Kidney epithelial cell (primary cell): ENCODE measurements at regions not wholly inside any gene's neighbourhood (a gene's known extent, or its start where the extent isn't known, plus 50 kb on each side); places are given as distances from the start of the nearest gene placed in this dataset.

Experiments used
- DNase-seq: peaks from one replicate; pipeline ENCODE4 v3.0.0-alpha.2; 2010; ENCODE audit warnings: low read depth
- H3K27me3 ChIP-seq: 2 replicates; pipeline ENCODE4 v1.6.0; 2011; ENCODE audit warnings: low read length; ENCODE audit not compliant: control insufficient read depth, insufficient read depth
- H3K36me3 ChIP-seq: 2 replicates; pipeline ENCODE4 v1.5.1; 2011; ENCODE audit warnings: low read length; ENCODE audit not compliant: control insufficient read depth, insufficient read depth
- H3K4me3 ChIP-seq: 2 replicates; pipeline ENCODE4 v1.5.1; 2011; ENCODE audit warnings: low read depth, mild to moderate bottlenecking, control low read depth, low read length
- TF ChIP-seq, protein P1 (sequence below): IDR thresholded peaks from 2 replicates; pipeline ENCODE4 v1.5.1; 2011; ENCODE audit warnings: mild to moderate bottlenecking, moderate library complexity, low read length, control low read depth, inconsistent platforms; ENCODE audit not compliant: insufficient read depth, poor library complexity, severe bottlenecking

DNA sequence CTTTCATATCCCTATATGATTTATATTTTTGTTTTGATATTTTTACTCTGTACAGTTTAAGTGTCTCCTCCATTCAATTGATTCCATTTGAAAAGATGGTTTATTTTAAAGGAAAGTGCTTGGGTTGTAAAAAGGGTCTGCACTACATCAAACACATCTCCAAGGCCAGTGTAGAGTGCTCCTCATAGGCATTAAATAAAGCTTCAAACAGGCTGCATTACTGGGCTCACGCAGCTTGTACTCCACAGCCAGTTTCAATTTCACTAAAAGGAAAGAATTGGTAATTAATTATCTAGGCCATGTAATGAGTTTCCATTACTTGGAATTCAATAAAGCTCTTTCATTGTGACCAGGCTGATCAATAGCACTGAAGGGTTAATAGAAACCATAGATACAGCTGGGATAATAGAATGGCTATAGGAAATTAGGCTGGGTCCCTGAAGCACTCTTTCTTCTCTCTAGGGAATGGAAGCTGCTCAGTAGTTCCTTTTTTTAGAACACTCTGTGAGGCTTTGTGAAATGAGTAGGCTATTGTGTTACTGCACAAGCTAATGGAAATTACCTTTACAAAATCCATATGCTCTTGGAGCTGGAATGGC lies 442.2 kb downstream of the RNF144B start:
- Histone ChIP-seq H3K36me3 (no peaks in the 10 kb centered on the region), H3K4me3 (no peak overlapping the region), H3K27me3 (no peaks in the 10 kb centered on the region)
- no peak for DNase-seq
- TF ChIP-seq, protein P1, sequence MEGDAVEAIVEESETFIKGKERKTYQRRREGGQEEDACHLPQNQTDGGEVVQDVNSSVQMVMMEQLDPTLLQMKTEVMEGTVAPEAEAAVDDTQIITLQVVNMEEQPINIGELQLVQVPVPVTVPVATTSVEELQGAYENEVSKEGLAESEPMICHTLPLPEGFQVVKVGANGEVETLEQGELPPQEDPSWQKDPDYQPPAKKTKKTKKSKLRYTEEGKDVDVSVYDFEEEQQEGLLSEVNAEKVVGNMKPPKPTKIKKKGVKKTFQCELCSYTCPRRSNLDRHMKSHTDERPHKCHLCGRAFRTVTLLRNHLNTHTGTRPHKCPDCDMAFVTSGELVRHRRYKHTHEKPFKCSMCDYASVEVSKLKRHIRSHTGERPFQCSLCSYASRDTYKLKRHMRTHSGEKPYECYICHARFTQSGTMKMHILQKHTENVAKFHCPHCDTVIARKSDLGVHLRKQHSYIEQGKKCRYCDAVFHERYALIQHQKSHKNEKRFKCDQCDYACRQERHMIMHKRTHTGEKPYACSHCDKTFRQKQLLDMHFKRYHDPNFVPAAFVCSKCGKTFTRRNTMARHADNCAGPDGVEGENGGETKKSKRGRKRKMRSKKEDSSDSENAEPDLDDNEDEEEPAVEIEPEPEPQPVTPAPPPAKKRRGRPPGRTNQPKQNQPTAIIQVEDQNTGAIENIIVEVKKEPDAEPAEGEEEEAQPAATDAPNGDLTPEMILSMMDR = no peak

DNA sequence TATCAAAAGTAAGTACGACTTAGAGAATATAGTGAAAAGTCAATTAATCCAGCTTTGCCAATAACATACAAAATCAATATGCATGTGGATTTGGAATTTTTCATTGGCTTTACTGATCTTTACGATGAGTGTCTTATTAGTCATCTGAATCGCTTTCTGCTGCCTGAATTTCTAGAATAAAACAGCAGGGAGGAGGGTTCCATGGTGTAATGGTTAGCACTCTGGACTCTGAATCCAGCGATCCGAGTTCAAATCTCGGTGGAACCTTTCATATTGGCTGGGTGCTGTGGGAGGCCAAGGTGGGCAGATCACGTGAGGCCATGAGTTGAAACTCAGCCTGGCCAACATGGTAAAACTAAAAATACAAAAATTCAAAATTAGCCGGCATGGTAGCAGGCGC lies 448.8 kb downstream of the RNF144B start:
- no peaks in the 10 kb centered on the region for H3K36me3 ChIP-seq
- H3K27me3 ChIP-seq = no peaks in the 10 kb centered on the region
- no peak for DNase-seq
- TF ChIP-seq, protein P1 = no peak
- no peak overlapping the region for H3K4me3 ChIP-seq

DNA sequence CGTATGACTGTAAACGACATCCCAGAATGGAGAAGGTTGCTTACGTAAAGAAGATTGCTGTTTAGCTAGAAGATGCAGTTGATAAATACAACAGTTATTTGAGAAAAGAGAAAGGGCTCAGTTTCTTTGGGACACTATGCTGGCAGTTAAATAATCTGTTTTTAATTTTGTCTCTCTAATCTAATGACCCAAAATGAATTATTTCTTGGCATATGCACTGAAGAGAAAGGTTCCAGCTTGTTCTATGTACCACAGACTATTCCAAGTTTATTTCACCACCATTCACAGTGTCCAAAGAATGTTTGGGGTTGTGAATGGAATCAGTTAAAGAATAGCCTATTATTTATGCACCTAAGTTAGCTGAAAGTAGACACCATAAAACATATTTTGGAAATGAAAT lies 449.9 kb downstream of the RNF144B start:
- no peak for DNase-seq
- Histone ChIP-seq H3K36me3 (no peaks in the 10 kb centered on the region), H3K27me3 (no peaks in the 10 kb centered on the region), H3K4me3 (no peak overlapping the region)
- TF ChIP-seq, protein P1 = no peak

DNA sequence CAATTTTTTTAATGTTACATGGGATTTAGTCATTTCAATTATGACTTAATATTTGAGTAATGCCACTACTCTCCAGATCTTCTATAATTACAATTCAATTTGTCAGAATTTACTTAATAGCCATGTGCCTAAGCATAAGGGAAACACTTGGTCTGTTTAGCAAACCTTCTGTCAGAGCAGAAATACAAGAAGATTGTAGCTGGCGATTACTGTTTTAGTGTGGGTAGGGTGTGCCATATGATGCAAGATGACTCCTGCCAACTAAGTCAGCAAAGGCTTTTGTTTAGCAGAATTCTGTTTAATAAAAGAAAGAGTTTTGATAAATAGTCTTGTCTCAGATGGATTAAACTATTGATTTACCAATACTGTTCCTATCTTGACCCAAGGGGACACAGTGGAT lies 455.4 kb downstream of the RNF144B start:
- DNase-seq = no peak
- no peak overlapping the region for H3K4me3 ChIP-seq
- no peaks in the 10 kb centered on the region for H3K27me3 ChIP-seq
- TF ChIP-seq, protein P1 = no peak
- no peaks in the 10 kb centered on the region for H3K36me3 ChIP-seq

DNA sequence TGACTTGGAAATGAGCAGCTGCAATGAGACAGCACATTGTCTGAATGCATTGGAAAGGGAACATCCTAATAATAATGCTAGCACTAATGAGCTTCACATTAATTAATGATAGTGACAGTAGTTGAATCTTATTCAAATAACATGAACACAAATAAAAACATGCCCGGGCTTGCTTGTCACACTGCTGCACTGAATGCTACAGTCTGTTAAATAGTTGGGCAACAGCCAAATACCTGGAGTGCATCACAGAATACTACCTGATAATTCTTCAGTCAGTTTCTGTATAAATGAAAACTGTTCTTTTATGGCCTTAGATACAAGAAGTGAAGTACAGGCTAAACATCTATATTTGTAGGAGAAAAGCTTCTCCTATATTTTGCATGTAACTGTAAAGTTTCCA lies 458.7 kb downstream of the RNF144B start:
- TF ChIP-seq, protein P1 = no peak
- H3K27me3 ChIP-seq = no peaks in the 10 kb centered on the region
- no peak overlapping the region for H3K4me3 ChIP-seq
- no peaks in the 10 kb centered on the region for H3K36me3 ChIP-seq
- DNase-seq = no peak

DNA sequence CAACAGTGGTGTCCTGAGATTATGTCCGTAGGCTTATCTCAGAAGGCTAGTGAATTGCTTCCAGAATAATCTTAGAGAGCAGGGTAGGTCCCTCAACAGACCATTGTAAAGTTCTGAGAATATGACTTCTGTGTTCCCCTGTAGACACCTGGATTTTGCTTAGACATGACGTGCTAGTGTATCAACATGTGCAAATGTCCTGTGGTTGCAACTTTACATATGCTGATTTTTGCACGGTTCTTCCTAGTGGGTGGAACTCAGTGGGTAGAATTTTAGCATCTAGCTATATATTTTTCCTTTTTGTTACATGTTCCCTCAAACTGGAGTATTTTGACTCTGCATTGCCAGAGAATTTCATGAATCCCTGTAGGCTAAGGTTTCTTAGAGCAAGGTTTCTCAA lies 459.2 kb downstream of the RNF144B start:
- Histone ChIP-seq H3K27me3 (no peaks in the 10 kb centered on the region), H3K4me3 (no peak overlapping the region), H3K36me3 (no peaks in the 10 kb centered on the region)
- DNase-seq = no peak
- TF ChIP-seq, protein P1 = no peak
